ENCODE measurements at regions not wholly inside any gene's neighbourhood (a gene's known extent, or its start where the extent isn't known, plus 50 kb on each side); places are given as distances from the start of the nearest gene placed in this dataset.

GRCh38 chr9:84542554-84542953 lies 127.0 kb upstream of the NTRK2 start:
- TF ChIP-seq CTCF (conservative IDR thresholded peaks at IDR 0.05; ENCODE audit: low read depth, low read length) (no peak), EZH2phosphoT487 (IDR thresholded peaks at IDR 0.05; ENCODE audit: borderline replicate concordance, low read length) (no peak), EZH2 (IDR thresholded peaks at IDR 0.05; ENCODE audit: low read length, unreplicated experiment) (no peak)
